ENCODE measurements at regions not wholly inside any gene's neighbourhood (a gene's known extent, or its start where the extent isn't known, plus 50 kb on each side); places are given as distances from the start of the nearest gene placed in this dataset.
A peak's percentile ranks its signal among the peaks of the same experiment; 100 is the strongest.

GRCh38 chr20:21456207-21456606 lies 57.7 kb downstream of the NKX2-2 start:
- DNase-seq (ENCODE audit: low read depth, low spot score): no peak
- no peak overlapping the region for H3K27ac ChIP-seq

- H3K27ac ChIP-seq: no peak overlapping the region
- DNase-seq (ENCODE audit: low read depth, low spot score): no peak
These were observed 56.4 kb upstream of the NKX2-4 start for GRCh38 chr20:21453690-21454089.

DNA sequence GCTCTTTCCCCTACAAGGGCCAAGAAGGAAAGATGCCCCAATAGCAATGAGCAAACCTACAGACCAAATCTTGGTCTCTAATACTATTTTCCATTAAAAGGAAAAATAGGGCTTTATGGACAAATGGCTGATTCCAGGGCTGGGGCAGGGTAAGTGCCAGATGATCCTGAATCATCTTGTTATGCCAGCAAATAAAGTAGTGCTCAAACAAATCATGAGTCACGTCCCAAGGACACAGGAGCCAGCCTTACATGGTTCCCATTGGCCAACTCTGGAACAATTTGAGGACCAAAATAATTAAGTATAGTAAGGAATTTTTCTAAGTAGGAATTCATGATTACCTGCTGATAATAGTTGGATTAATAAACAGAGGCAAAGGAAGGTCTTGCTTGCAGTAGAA lies 53.2 kb upstream of the NKX2-4 start:
- no peak overlapping the region for H3K27ac ChIP-seq
- DNase-seq (ENCODE audit: low read depth, low spot score): peak; percentile 20
